Stimulated activated CD4-positive, alpha-beta T cell treated with anti-CD3 and anti-CD28 coated beads, Interleukin-2, amount 100 ng/mL, for 48 hours (primary cell): ENCODE measurements at regions not wholly inside any gene's neighbourhood (a gene's known extent, or its start where the extent isn't known, plus 50 kb on each side); places are given as distances from the start of the nearest gene placed in this dataset.
A peak's percentile ranks its signal among the peaks of the same experiment; 100 is the strongest.

Experiments
- DNase-seq, 2 donors: peaks; one replicate each; pipeline ENCODE4 v3.0.0-alpha.2; 2020

DNA sequence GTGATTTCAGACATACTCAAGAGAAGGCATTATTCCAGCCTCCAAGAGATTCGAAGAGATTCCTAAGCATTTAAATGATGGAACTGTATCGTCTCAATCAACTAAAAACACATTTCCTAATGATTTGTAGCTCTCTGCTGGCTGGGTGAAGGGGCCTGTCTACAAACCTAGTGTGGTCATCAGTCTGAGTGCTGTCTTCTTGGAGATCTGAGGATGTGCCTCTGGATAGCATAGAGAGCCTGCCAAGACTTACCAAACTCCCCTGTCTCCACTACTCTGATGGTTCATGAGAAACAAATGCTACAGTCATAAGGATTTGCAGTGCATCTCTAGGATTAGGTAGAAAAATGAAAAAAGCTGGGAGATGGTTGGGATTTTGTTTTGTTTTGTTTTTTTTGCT, 176.9 kb upstream of the CITED2 start:
- no peak for DNase-seq

- DNase-seq: no peak
Observed at GRCh38 chr6:139550361-139550760, 175.9 kb upstream of the CITED2 start.

GRCh38 chr6:139549561-139550070, 175.2 kb upstream of the CITED2 start:
- DNase-seq: no peak

- DNase-seq: no peak
Observed at GRCh38 chr6:139547804-139548203, 173.4 kb upstream of the CITED2 start.

- no peak for DNase-seq
Observed at GRCh38 chr6:139547122-139547776, 172.8 kb upstream of the CITED2 start.

- DNase-seq: no peak
Observed at GRCh38 chr6:139546106-139546472, 171.6 kb upstream of the CITED2 start.

- DNase-seq: no peak
Observed at GRCh38 chr6:139545206-139546105, 171.0 kb upstream of the CITED2 start.

- no peak for DNase-seq
Observed at GRCh38 chr6:139544701-139545057, 170.2 kb upstream of the CITED2 start.

DNA sequence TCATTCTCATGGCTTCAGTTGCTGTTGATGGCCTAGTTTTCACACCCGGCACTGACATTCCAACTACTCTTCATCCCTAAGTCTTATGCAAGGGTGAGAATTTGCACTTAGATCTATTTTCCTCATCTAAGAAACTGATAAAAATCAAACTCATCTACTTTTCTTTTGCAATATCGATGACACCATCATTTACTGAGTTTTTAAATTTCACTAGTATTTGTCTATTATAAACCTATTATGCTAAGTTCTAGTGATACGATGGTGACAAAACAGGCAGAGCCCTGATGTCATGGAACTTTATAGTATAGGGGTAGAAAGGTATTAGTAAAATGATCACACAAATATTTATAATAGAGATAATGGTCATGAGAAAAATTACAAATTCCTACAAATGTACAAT, 167.9 kb upstream of the CITED2 start:
- no peak for DNase-seq

- no peak for DNase-seq
Observed at GRCh38 chr6:139540894-139541293, 166.4 kb upstream of the CITED2 start.

DNA sequence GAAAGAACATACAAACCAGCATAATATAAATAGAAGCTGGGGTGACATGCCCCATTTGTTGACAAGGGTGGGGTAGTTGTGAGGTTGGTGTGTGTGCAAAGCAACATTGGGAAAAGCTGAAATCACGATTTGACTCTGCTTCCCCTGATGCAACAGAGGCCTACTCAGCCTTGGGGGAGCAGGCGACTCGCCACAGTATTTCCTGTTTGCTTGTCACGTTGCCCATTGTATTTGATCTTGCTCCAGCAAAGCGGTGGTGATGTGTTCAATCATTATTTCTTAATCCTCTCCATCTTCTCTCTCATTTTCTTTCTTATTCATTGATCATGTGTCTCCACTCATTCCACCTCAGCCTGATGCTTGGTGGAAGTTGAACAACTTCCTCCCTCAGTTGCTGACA, 165.8 kb upstream of the CITED2 start:
- DNase-seq: peak; percentile 19 to 22

- no peak for DNase-seq
Observed at GRCh38 chr6:139539852-139540251, 165.4 kb upstream of the CITED2 start.

DNA sequence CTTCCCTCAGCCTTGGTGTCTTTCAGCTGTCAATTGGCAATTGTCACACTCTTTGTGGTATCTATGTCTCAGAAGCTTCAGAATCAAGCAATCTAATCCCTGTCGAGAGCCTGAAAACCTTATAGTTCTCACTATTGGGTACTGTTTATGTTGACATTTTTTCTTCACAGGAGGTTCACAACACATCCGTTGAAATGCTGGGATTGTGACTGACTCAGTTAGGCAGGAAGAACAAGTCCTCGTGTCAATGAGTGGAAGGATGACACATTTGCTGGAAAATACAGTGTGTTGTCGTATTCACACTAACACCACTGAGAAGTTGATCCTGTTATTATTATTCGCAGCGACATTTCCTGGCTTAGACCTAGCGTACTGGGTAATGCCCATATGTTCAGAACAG, 163.9 kb upstream of the CITED2 start:
- no peak for DNase-seq

- DNase-seq: no peak
Observed at GRCh38 chr6:139536751-139537617, 162.5 kb upstream of the CITED2 start.

DNA sequence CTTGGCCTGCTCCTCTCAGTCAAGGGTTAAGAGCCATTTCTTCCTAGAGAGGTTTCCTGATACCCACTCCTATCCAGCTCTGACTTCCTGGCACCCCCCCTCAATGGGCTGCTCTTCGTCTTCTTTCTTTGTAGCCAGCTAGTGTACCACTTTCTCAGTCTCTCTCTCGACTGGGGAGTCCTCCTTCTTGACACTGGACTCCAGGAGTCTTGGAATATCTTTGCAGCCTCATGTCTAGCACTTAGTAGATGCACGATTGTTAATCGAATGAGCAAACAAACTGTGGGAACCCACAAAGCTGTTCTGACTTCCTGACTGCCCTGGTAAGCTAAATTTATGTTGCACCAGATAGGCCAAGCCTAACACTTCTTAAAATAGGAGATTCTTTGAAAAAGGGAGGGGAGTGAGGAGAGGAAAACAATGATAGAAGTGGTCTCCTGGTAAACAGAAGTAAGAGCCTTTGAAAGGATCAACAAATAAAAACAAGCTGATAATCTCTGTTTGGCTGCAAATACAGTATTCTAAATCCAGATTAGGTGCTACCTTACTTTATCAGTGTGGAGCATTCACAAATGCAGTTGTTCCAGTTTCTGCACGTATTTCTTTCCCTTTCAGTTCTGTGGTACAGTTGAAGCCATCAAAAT, 160.1 kb upstream of the CITED2 start:
- DNase-seq: no peak

DNA sequence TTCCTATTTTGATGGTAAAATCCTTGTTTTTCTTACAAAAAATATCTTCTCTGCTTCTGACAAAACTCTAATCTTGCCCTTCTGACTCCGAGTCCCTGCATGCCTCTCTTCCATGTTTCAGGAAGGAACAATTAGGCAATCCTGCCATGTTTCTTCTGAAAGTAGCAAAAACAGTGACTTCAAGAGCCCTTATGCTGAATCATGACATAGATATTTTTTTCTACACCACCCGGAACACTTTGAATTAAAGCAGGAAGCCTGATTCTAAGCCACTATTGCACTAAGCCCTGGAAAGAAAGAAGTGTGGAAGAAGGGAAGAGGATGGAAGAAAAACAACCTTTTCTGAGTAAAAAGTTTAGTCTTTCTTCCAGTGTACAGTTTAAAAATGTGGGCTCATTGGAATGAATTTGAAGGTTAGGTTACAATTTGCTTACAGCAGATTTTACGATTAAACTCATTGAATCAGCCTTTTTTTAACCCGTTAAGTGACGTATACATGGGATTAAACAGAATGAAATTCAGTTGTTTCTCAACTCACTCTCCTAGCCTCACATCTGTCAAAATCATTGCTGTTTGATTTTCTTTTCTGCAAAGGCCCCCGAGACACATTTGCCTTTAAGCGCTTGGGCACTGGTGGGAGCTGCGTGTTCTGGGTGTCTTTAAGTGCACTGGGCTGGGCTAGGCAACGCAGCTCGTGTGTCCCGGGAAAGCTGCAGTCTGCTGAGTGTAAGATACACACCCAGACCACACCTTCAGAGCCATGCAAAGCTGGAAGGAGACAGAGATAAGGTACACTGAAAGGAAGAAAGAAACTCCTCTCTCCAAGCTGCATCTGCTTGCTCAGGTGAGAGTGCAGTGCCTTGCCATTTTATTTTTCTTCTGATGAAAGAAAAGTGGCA, 159.4 kb upstream of the CITED2 start:
- DNase-seq: no peak

GRCh38 chr6:139533171-139533570, 158.7 kb upstream of the CITED2 start:
- no peak for DNase-seq

DNA sequence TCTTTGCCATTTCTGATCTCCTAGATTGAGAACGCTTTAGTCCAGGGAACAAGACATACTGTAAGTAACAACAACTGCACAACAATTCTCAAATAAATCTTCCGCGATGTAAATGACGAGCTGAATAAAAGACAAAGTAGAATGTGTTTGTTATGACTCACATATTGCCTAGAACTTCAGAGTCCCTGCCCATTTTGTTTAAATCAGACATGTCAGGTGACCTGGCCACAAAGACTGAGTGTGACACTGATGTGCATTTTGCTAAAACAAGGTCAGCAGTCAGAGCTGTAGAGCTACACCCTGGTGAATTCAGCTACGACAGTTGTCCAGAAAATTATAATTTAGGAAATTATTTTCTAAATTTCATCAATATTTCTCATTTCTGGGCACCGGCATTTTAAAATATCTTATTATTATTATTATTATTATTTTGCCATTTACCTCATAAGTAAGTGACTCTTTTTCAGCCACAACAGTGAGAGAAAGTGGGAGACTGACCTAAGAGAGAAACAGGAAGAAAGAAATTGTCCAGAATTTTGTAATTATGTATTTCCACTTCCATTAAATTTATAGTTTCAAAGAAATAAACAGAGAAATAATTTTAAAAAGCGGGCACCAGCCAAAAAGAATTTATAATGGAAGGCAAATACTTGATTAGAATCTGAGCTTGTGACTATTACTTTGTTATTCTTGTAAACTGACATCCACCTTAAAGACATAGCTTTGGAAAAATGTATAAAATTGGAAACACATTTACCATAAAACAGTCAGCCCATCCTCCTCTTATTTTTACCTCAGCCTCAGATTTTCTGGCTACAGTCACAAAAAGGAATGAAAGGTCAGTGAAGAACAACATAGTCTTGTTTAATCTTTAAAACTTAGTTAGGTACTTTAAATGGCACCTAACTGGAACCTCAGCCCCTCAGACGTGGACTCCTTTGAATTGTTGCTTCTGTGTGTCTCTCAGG, 157.0 kb upstream of the CITED2 start:
- peak in 1 of 2 donors; percentile 9 for DNase-seq

DNA sequence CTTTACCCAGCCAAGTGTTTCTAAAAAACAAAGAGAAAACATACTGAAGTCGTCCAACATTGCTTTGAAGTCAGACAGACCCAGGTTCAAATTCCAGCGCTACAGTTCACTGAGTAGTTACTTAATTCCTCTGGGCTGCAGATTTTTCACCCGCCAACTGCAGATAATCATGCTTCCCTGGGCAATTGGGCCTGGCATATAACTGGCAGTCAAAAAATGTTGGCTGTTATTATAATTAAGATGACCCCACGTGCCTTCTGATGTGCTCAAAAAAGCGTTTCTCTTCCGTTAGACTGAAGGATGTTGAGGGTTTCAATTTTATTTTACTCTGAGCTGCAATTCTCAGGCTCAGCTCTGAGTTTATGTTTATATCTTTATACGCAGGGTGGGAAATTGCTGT, 156.1 kb upstream of the CITED2 start:
- DNase-seq: no peak

GRCh38 chr6:139529420-139529819, 155.0 kb upstream of the CITED2 start:
- no peak for DNase-seq
